ENCODE measurements at regions not wholly inside any gene's neighbourhood (a gene's known extent, or its start where the extent isn't known, plus 50 kb on each side); places are given as distances from the start of the nearest gene placed in this dataset.

GRCh38 chrX:124984140-124984813 is 335.4 kb upstream of the TEX13C start:
- H3K27me3 ChIP-seq (replicated peaks), result no peaks in the 10 kb centered on the region
- no peak overlapping the region for H3K4me3 ChIP-seq (ENCODE audit: low read depth, low read length)
- no peaks in the 10 kb centered on the region for H3K36me3 ChIP-seq (replicated peaks)
- no peak for TF ChIP-seq CTCF (IDR thresholded peaks at IDR 0.05; ENCODE audit: low read depth, low read length, missing control alignments)
- H3K27ac ChIP-seq, result no peak overlapping the region
- in situ Hi-C loops (cut with HindIII; ENCODE audit: low pct_ligation_motif_present, low sequenced_read_pairs), result no loop called here
- no peak for DNase-seq

GRCh38 chrX:124986284-124986683 is 333.4 kb upstream of the TEX13C start:
- DNase-seq, result no peak
- no peak overlapping the region for H3K27ac ChIP-seq
- no peak for TF ChIP-seq CTCF (IDR thresholded peaks at IDR 0.05; ENCODE audit: low read depth, low read length, missing control alignments)
- in situ Hi-C loops (cut with HindIII; ENCODE audit: low pct_ligation_motif_present, low sequenced_read_pairs), result no loop called here
- H3K36me3 ChIP-seq (replicated peaks), result no peaks in the 10 kb centered on the region
- no peak overlapping the region for H3K4me3 ChIP-seq (ENCODE audit: low read depth, low read length)
- no peaks in the 10 kb centered on the region for H3K27me3 ChIP-seq (replicated peaks)

- in situ Hi-C loops (cut with HindIII; ENCODE audit: low pct_ligation_motif_present, low sequenced_read_pairs), result no loop called here
- H3K36me3 ChIP-seq (replicated peaks), result no peaks in the 10 kb centered on the region
These were observed 325.9 kb upstream of the TEX13C start for GRCh38 chrX:124993735-124994134.

GRCh38 chrX:124994404-124994803 is 325.3 kb upstream of the TEX13C start:
- no peak for DNase-seq
- in situ Hi-C loops (cut with HindIII; ENCODE audit: low pct_ligation_motif_present, low sequenced_read_pairs), result no loop called here
- no peaks in the 10 kb centered on the region for H3K36me3 ChIP-seq (replicated peaks)
- TF ChIP-seq CTCF (IDR thresholded peaks at IDR 0.05; ENCODE audit: low read depth, low read length, missing control alignments), result no peak
- H3K4me3 ChIP-seq (ENCODE audit: low read depth, low read length), result no peak overlapping the region
- H3K27me3 ChIP-seq (replicated peaks), result no peaks in the 10 kb centered on the region
- H3K27ac ChIP-seq, result no peak overlapping the region

More at GRCh38 chrX:124993735-124994134, 325.9 kb upstream of the TEX13C start:
- Histone ChIP-seq H3K4me3 (ENCODE audit: low read depth, low read length) (no peak overlapping the region), H3K27ac (no peak overlapping the region), H3K27me3 (replicated peaks) (no peaks in the 10 kb centered on the region)
- no peak for DNase-seq
- TF ChIP-seq CTCF (IDR thresholded peaks at IDR 0.05; ENCODE audit: low read depth, low read length, missing control alignments), result no peak

GRCh38 chrX:125003746-125004446 is 315.8 kb upstream of the TEX13C start:
- Histone ChIP-seq H3K4me3 (ENCODE audit: low read depth, low read length) (no peak overlapping the region), H3K27ac (no peak overlapping the region), H3K36me3 (replicated peaks) (no peaks in the 10 kb centered on the region), H3K27me3 (replicated peaks) (no peaks in the 10 kb centered on the region)
- no peak for TF ChIP-seq CTCF (IDR thresholded peaks at IDR 0.05; ENCODE audit: low read depth, low read length, missing control alignments)
- DNase-seq, result no peak
- in situ Hi-C loops (cut with HindIII; ENCODE audit: low pct_ligation_motif_present, low sequenced_read_pairs), result no loop called here

All from brain microvascular endothelial cell (primary cell).